HG02571 (cell line): ENCODE measurements at regions not wholly inside any gene's neighbourhood (a gene's known extent, or its start where the extent isn't known, plus 50 kb on each side); places are given as distances from the start of the nearest gene placed in this dataset.
A peak's percentile ranks its signal among the peaks of the same experiment; 100 is the strongest.

ENCODE experiments used
- ATAC-seq: cut with Tn5 transposase; IDR thresholded peaks from one replicate; pipeline ENCODE4 v1.9.1; 2021; ENCODE audit warnings: mild to moderate bottlenecking, moderate library complexity; ENCODE audit not compliant: unreplicated experiment

- no peak for ATAC-seq
Observed at GRCh38 chr3:14307656-14308302, 94.6 kb upstream of the SLC6A6 start.

- no peak for ATAC-seq
Observed at GRCh38 chr3:14311729-14312128, 90.7 kb upstream of the SLC6A6 start.

GRCh38 chr3:14312375-14312774, 90.0 kb upstream of the SLC6A6 start:
- no peak for ATAC-seq

- ATAC-seq: no peak
Observed at GRCh38 chr3:14317057-14317553, 85.3 kb upstream of the SLC6A6 start.

- ATAC-seq: no peak
Observed at GRCh38 chr3:14318646-14319045, 83.8 kb upstream of the SLC6A6 start.

- ATAC-seq: peak; percentile 84
Observed at GRCh38 chr3:14319654-14320182, 82.7 kb upstream of the SLC6A6 start.

GRCh38 chr3:14320219-14320618, 82.2 kb upstream of the SLC6A6 start:
- ATAC-seq: no peak

- no peak for ATAC-seq
Observed at GRCh38 chr3:14322001-14322400, 80.4 kb upstream of the SLC6A6 start.

GRCh38 chr3:14322667-14323295, 79.6 kb upstream of the SLC6A6 start:
- ATAC-seq: no peak

- no peak for ATAC-seq
Observed at GRCh38 chr3:14323401-14324223, 78.8 kb upstream of the SLC6A6 start.

- no peak for ATAC-seq
Observed at GRCh38 chr3:14324224-14324944, 78.0 kb upstream of the SLC6A6 start.

- ATAC-seq: no peak
Observed at GRCh38 chr3:14328422-14328821, 74.0 kb upstream of the SLC6A6 start.

GRCh38 chr3:14329116-14329830, 73.1 kb upstream of the SLC6A6 start:
- ATAC-seq: no peak

GRCh38 chr3:14329842-14330241, 72.6 kb upstream of the SLC6A6 start:
- ATAC-seq: no peak

GRCh38 chr3:14330508-14330907, 71.9 kb upstream of the SLC6A6 start:
- no peak for ATAC-seq

GRCh38 chr3:14331251-14331650, 71.2 kb upstream of the SLC6A6 start:
- no peak for ATAC-seq

GRCh38 chr3:14332392-14332791, 70.0 kb upstream of the SLC6A6 start:
- ATAC-seq: no peak

GRCh38 chr3:14333215-14333614, 69.2 kb upstream of the SLC6A6 start:
- no peak for ATAC-seq

- no peak for ATAC-seq
Observed at GRCh38 chr3:14333621-14334020, 68.8 kb upstream of the SLC6A6 start.

GRCh38 chr3:14334136-14334535, 68.3 kb upstream of the SLC6A6 start:
- ATAC-seq: no peak
